H9 (cell line): ENCODE measurements at regions not wholly inside any gene's neighbourhood (a gene's known extent, or its start where the extent isn't known, plus 50 kb on each side); places are given as distances from the start of the nearest gene placed in this dataset.

ENCODE experiments used
- DNase-seq: peaks from one replicate; pipeline ENCODE4 v3.0.0-alpha.2; 2017
- H2AFZ ChIP-seq: one replicate; pipeline ENCODE4 v1.6.1; 2013; ENCODE audit warnings: mild to moderate bottlenecking, low read length, control low read depth, moderate library complexity
- H2AK5ac ChIP-seq: 2 replicates; pipeline ENCODE4 v1.6.1; 2013; ENCODE audit warnings: low read length, control low read depth, mixed read lengths; ENCODE audit not compliant: insufficient read length
- H2BK120ac ChIP-seq: one replicate; pipeline ENCODE4 v1.6.1; 2013; ENCODE audit warnings: low read depth, mild to moderate bottlenecking, low read length, control low read depth, inconsistent platforms; ENCODE audit not compliant: poor library complexity, severe bottlenecking
- H2BK12ac ChIP-seq: 2 replicates; pipeline ENCODE4 v1.6.1; 2013; ENCODE audit warnings: low read length, control low read depth, mixed read lengths, low read depth; ENCODE audit not compliant: insufficient read length
- H2BK15ac ChIP-seq: 2 replicates; pipeline ENCODE4 v1.6.1; 2013; ENCODE audit warnings: low read depth, low read length, control low read depth
- H2BK20ac ChIP-seq: one replicate; pipeline ENCODE4 v1.6.1; 2013; ENCODE audit warnings: low read depth, mild to moderate bottlenecking, low read length, control low read depth, inconsistent platforms; ENCODE audit not compliant: poor library complexity, severe bottlenecking
- H2BK5ac ChIP-seq: 2 replicates; pipeline ENCODE4 v1.6.1; 2013; ENCODE audit warnings: low read length, control low read depth, mixed read lengths; ENCODE audit not compliant: insufficient read length
- H3K14ac ChIP-seq: 2 replicates; pipeline ENCODE4 v1.6.1; 2013; ENCODE audit warnings: low read length, control low read depth; ENCODE audit not compliant: insufficient read depth
- H3K18ac ChIP-seq: 2 replicates; pipeline ENCODE4 v1.6.1; 2013; ENCODE audit warnings: low read depth, mild to moderate bottlenecking, mixed read lengths, low read length, control low read depth; ENCODE audit not compliant: insufficient read length
- H3K23ac ChIP-seq: 2 replicates; pipeline ENCODE4 v1.6.1; 2013; ENCODE audit warnings: low read length, control low read depth, mixed read lengths, low read depth; ENCODE audit not compliant: insufficient read length
- H3K23me2 ChIP-seq: 2 replicates; pipeline ENCODE4 v1.6.1; 2013; ENCODE audit warnings: low read depth, mild to moderate bottlenecking, mixed read lengths, low read length, control low read depth; ENCODE audit not compliant: insufficient read length, poor library complexity, severe bottlenecking
- H3K27ac ChIP-seq: 2 replicates; pipeline ENCODE4 v1.5.1; 2013; ENCODE audit warnings: low read length, control low read depth, mixed read lengths, low read depth; ENCODE audit not compliant: insufficient read length
- H3K27me3 ChIP-seq: 2 replicates; pipeline ENCODE4 v1.6.1; 2013; ENCODE audit warnings: low read length, control low read depth, inconsistent platforms; ENCODE audit not compliant: insufficient read depth
- H3K4ac ChIP-seq: 2 replicates; pipeline ENCODE4 v1.6.1; 2013; ENCODE audit warnings: low read depth, mild to moderate bottlenecking, control low read depth, inconsistent platforms, low read length, moderate library complexity
- H3K4me1 ChIP-seq: 2 replicates; pipeline ENCODE4 v1.6.1; 2013; ENCODE audit warnings: low read length, control low read depth, inconsistent platforms; ENCODE audit not compliant: insufficient read depth
- H3K4me2 ChIP-seq: 2 replicates; pipeline ENCODE4 v1.6.1; 2013; ENCODE audit warnings: low read length, control low read depth, mixed read lengths; ENCODE audit not compliant: insufficient read length, insufficient read depth
- H3K56ac ChIP-seq: 2 replicates; pipeline ENCODE4 v1.6.1; 2013; ENCODE audit warnings: low read depth, mild to moderate bottlenecking, mixed read lengths, low read length, control low read depth; ENCODE audit not compliant: insufficient read length
- H3K79me1 ChIP-seq: 2 replicates; pipeline ENCODE4 v1.6.1; 2013; ENCODE audit warnings: low read depth, mild to moderate bottlenecking, moderate library complexity, low read length, control low read depth, inconsistent platforms; ENCODE audit not compliant: insufficient read depth, poor library complexity, severe bottlenecking
- H3K79me2 ChIP-seq: 2 replicates; pipeline ENCODE4 v1.6.1; 2013; ENCODE audit warnings: low read length, control low read depth, inconsistent platforms; ENCODE audit not compliant: insufficient read depth
- H3K9ac ChIP-seq: 2 replicates; pipeline ENCODE4 v1.6.1; 2013; ENCODE audit warnings: low read length, control low read depth, mixed read lengths; ENCODE audit not compliant: insufficient read length; ENCODE audit errors: extremely low read depth
- H3K9me3 ChIP-seq: one replicate; pipeline ENCODE4 v1.6.1; 2013; ENCODE audit warnings: low read depth, low read length, inconsistent platforms; ENCODE audit not compliant: control insufficient read depth
- H3T11ph ChIP-seq: one replicate; pipeline ENCODE4 v1.6.1; 2013; ENCODE audit warnings: mild to moderate bottlenecking, low read length, control low read depth, inconsistent platforms
- H4K20me1 ChIP-seq: one replicate; pipeline ENCODE4 v1.6.1; 2013; ENCODE audit not compliant: control insufficient read depth, insufficient read length, insufficient read depth
- H4K5ac ChIP-seq: 2 replicates; pipeline ENCODE4 v1.6.1; 2013; ENCODE audit warnings: low read depth, mild to moderate bottlenecking, mixed read lengths, low read length, control low read depth; ENCODE audit not compliant: insufficient read length
- H4K8ac ChIP-seq: replicated peaks from 2 replicates; pipeline ENCODE4 v1.6.1; 2013; ENCODE audit warnings: low read length, control low read depth, mixed read lengths, low read depth; ENCODE audit not compliant: insufficient read length
- H4K91ac ChIP-seq: 2 replicates; pipeline ENCODE4 v1.6.1; 2013; ENCODE audit warnings: low read depth, mild to moderate bottlenecking, moderate library complexity, mixed read lengths, low read length, control low read depth; ENCODE audit not compliant: insufficient read length
- H3K27ac Mint-ChIP-seq, 3 experiments: 2 replicates in 2 of 3; 3 replicates in 1 of 3; pipeline ENCODE4 v1.8.0; 2020 to 2021; ENCODE audit warnings: mixed read lengths in 3 of 3, mild to moderate bottlenecking in 1 of 3, moderate library complexity in 1 of 3
- H3K27me3 Mint-ChIP-seq: 2 replicates; pipeline ENCODE4 v1.8.0; 2021; ENCODE audit warnings: low read depth, mild to moderate bottlenecking, moderate library complexity, mixed read lengths
- H3K36me3 Mint-ChIP-seq, 3 experiments: 2 replicates in 2 of 3; 3 replicates in 1 of 3; pipeline ENCODE4 v1.8.0; 2020 to 2021; ENCODE audit warnings: low read depth in 3 of 3, mixed read lengths in 3 of 3; ENCODE audit not compliant: insufficient read depth in 1 of 3
- H3K4me1 Mint-ChIP-seq, 2 experiments: 2 replicates each; pipeline ENCODE4 v1.8.0; 2020; ENCODE audit warnings: mixed read lengths in 2 of 2
- H3K4me3 Mint-ChIP-seq, 2 experiments: 2 replicates in 1 of 2; 3 replicates in 1 of 2; pipeline ENCODE4 v1.8.0; 2020 to 2021; ENCODE audit warnings: mild to moderate bottlenecking in 2 of 2, mixed read lengths in 2 of 2, moderate library complexity in 1 of 2
- H3K9me3 Mint-ChIP-seq, 2 experiments: 2 replicates in 1 of 2; 3 replicates in 1 of 2; pipeline ENCODE4 v1.8.0; 2020; ENCODE audit warnings: mild to moderate bottlenecking in 2 of 2, mixed read lengths in 2 of 2, moderate library complexity in 1 of 2
- WGBS: extraction: QIAGEN DNeasy Blood & Tissue Kit; methylation state at CpG from one replicate; pipeline ENCODE4 v1.1.7; 2013; ENCODE audit warnings: missing lambda C conversion rate, low lambda C conversion rate, mixed read lengths; ENCODE audit not compliant: insufficient read length; ENCODE audit errors: extremely low coverage; 5-methylcytosine and 5-hydroxymethylcytosine counted together
- TF ChIP-seq, protein P1 (sequence below): fragments of 200-600 bp; sonication (generic); conservative IDR thresholded peaks from 3 replicates; pipeline ENCODE4 v1.8.0; 2021; ENCODE audit warnings: antibody characterized with exemption, mild to moderate bottlenecking

DNA sequence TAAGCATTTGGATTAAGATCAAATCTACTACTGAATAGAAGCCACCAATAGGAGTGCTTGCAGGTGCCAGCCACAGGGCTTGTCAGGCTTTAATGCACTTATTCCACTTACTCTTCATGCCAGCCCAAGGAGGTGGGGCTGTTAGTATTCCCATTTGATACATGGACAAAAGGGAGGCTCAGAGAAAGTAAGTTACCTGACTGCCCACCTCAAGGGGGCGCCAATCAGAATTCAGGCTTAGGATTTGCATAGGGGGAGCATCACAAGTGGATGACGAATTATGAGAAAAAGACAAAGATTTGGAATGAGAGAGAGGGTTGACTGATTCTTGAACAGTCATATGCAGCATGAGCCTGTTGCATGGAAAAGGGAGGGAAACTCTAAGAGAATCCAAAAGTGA lies 188.4 kb upstream of the TSHZ2 start:
- no peak overlapping the region for H2BK15ac ChIP-seq
- H3K79me1 ChIP-seq = no peaks in the 10 kb centered on the region
- no peak overlapping the region for H2BK120ac ChIP-seq
- no peak overlapping the region for H3K14ac ChIP-seq
- no peaks in the 10 kb centered on the region for H3K23me2 ChIP-seq
- no peaks in the 10 kb centered on the region for H3K9me3 ChIP-seq
- H2BK5ac ChIP-seq = no peak overlapping the region
- no peak overlapping the region for H3K4me2 ChIP-seq
- no peaks in the 10 kb centered on the region for H3K27me3 ChIP-seq
- H4K5ac ChIP-seq = no peak overlapping the region
- no peak overlapping the region for H3K27ac ChIP-seq
- no CpG with 5 or more reads among the region's 2 CpGs for WGBS
- no peak overlapping the region for H4K91ac ChIP-seq
- H3K79me2 ChIP-seq = no peaks in the 10 kb centered on the region
- H4K8ac ChIP-seq = no peak overlapping the region
- no peak overlapping the region for H3K9ac ChIP-seq
- no peak overlapping the region for H3T11ph ChIP-seq
- no peaks in the 10 kb centered on the region for H4K20me1 ChIP-seq
- Mint-ChIP-seq H3K27ac (no peak overlapping the region), H3K27me3 (no peaks in the 10 kb centered on the region; the same call in 1 of the 2 replicates), H3K9me3 (no peaks in the 10 kb centered on the region; a peak in 1 of 5 replicates), H3K4me3 (no peak overlapping the region), H3K4me1 (peaks cover 0 to 8% of the 10 kb centered on the region in 2 experiments; a peak in 2 of 4 replicates), H3K36me3 (no peaks in the 10 kb centered on the region)
- no peak overlapping the region for H2BK12ac ChIP-seq
- no peak overlapping the region for H2AFZ ChIP-seq
- H3K18ac ChIP-seq = no peak overlapping the region
- DNase-seq = peak; percentile 59
- H3K56ac ChIP-seq = no peak overlapping the region
- TF ChIP-seq, protein P1, sequence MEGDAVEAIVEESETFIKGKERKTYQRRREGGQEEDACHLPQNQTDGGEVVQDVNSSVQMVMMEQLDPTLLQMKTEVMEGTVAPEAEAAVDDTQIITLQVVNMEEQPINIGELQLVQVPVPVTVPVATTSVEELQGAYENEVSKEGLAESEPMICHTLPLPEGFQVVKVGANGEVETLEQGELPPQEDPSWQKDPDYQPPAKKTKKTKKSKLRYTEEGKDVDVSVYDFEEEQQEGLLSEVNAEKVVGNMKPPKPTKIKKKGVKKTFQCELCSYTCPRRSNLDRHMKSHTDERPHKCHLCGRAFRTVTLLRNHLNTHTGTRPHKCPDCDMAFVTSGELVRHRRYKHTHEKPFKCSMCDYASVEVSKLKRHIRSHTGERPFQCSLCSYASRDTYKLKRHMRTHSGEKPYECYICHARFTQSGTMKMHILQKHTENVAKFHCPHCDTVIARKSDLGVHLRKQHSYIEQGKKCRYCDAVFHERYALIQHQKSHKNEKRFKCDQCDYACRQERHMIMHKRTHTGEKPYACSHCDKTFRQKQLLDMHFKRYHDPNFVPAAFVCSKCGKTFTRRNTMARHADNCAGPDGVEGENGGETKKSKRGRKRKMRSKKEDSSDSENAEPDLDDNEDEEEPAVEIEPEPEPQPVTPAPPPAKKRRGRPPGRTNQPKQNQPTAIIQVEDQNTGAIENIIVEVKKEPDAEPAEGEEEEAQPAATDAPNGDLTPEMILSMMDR = peak; percentile 78
- no peak overlapping the region for H3K23ac ChIP-seq
- no peak overlapping the region for H2AK5ac ChIP-seq
- H3K4ac ChIP-seq = no peak overlapping the region
- no peaks in the 10 kb centered on the region for H3K4me1 ChIP-seq
- H2BK20ac ChIP-seq = no peak overlapping the region
